ENCODE measurements at regions not wholly inside any gene's neighbourhood (a gene's known extent, or its start where the extent isn't known, plus 50 kb on each side); places are given as distances from the start of the nearest gene placed in this dataset.

- TF ChIP-seq POLR2A (IDR thresholded peaks at IDR 0.05; ENCODE audit: low read length), result no peak
- no peak for TF ChIP-seq GATA1 (IDR thresholded peaks at IDR 0.05; ENCODE audit: low read depth, low read length)
These were observed 60.7 kb upstream of the NXT1 start for GRCh38 chr20:23289724-23290395.
